ENCODE measurements at regions not wholly inside any gene's neighbourhood (a gene's known extent, or its start where the extent isn't known, plus 50 kb on each side); places are given as distances from the start of the nearest gene placed in this dataset.

DNA sequence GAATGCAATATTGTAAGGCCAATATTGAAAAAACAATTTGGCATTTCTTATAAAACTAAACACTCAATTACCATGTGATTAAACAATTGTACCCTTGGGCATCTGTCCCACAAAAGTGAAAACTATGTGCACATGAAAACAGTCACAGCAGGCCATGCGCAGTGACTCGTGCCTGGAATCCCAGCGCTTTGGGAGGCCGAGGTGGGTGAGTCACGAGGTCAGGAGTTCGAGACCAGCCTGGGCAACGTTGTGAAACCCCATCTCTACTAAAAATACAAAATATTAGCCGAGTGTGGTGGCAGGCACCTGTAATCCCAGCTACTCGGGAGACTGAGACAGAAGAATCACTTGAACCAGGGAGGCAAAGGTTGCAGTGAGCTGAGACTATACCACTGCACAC, 343.7 kb downstream of the DMRTA1 start:
- Mint-ChIP-seq H3K27ac (ENCODE audit: unreplicated experiment) (no peak overlapping the region), H3K4me1 (ENCODE audit: unreplicated experiment) (no peaks in the 10 kb centered on the region)

DNA sequence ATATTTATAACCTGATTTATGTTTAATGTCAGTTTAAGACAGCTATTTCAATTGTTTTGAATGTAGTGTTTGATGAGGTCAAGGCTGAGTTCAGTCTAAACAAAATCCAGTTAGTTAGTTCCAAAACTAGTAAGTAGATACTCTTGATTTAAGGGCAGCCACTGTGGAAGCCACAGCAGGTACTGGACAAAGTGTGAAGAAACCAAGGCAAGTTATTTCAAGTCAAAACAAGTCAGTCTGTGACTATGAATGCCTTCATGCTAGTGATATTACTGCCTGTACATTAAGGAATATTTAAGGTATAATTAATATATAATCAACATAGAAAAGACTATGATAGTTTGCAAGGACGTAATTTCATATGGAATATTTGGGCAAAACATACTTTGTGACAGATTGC, 362.3 kb downstream of the DMRTA1 start:
- no peaks in the 10 kb centered on the region for H3K27me3 Mint-ChIP-seq (ENCODE audit: unreplicated experiment)
- H3K9me3 Mint-ChIP-seq (ENCODE audit: unreplicated experiment) = no peaks in the 10 kb centered on the region
- no peak overlapping the region for H3K4me3 Mint-ChIP-seq (ENCODE audit: unreplicated experiment)
- no peak overlapping the region for H3K27ac Mint-ChIP-seq (ENCODE audit: unreplicated experiment)
- no peaks in the 10 kb centered on the region for H3K36me3 Mint-ChIP-seq (ENCODE audit: low read depth, unreplicated experiment)
- no peak for DNase-seq (ENCODE audit: low spot score)
- H3K4me1 Mint-ChIP-seq (ENCODE audit: unreplicated experiment) = no peaks in the 10 kb centered on the region
- TF ChIP-seq CTCF (IDR thresholded peaks at IDR 0.05; ENCODE audit: unreplicated experiment) = no peak

More for the DNA sequence above, 343.7 kb downstream of the DMRTA1 start:
- no peak for DNase-seq (ENCODE audit: low spot score)
- Mint-ChIP-seq H3K9me3 (ENCODE audit: unreplicated experiment) (no peaks in the 10 kb centered on the region), H3K36me3 (ENCODE audit: low read depth, unreplicated experiment) (no peaks in the 10 kb centered on the region), H3K27me3 (ENCODE audit: unreplicated experiment) (no peaks in the 10 kb centered on the region), H3K4me3 (ENCODE audit: unreplicated experiment) (no peak overlapping the region)
- no peak for TF ChIP-seq CTCF (IDR thresholded peaks at IDR 0.05; ENCODE audit: unreplicated experiment)

- Mint-ChIP-seq H3K4me1 (ENCODE audit: unreplicated experiment) (no peaks in the 10 kb centered on the region), H3K27me3 (ENCODE audit: unreplicated experiment) (no peaks in the 10 kb centered on the region), H3K4me3 (ENCODE audit: unreplicated experiment) (no peak overlapping the region), H3K27ac (ENCODE audit: unreplicated experiment) (no peak overlapping the region), H3K9me3 (ENCODE audit: unreplicated experiment) (no peaks in the 10 kb centered on the region), H3K36me3 (ENCODE audit: low read depth, unreplicated experiment) (no peaks in the 10 kb centered on the region)
- TF ChIP-seq CTCF (IDR thresholded peaks at IDR 0.05; ENCODE audit: unreplicated experiment) = no peak
- DNase-seq (ENCODE audit: low spot score) = no peak
Measured at GRCh38 chr9:22809371-22809770, 362.7 kb downstream of the DMRTA1 start.

- H3K4me3 Mint-ChIP-seq (ENCODE audit: unreplicated experiment) = no peak overlapping the region
- H3K9me3 Mint-ChIP-seq (ENCODE audit: unreplicated experiment) = no peaks in the 10 kb centered on the region
- H3K27ac Mint-ChIP-seq (ENCODE audit: unreplicated experiment) = no peak overlapping the region
- no peak for DNase-seq (ENCODE audit: low spot score)
- no peaks in the 10 kb centered on the region for H3K4me1 Mint-ChIP-seq (ENCODE audit: unreplicated experiment)
- no peaks in the 10 kb centered on the region for H3K36me3 Mint-ChIP-seq (ENCODE audit: low read depth, unreplicated experiment)
- peak; percentile 26 for TF ChIP-seq CTCF (IDR thresholded peaks at IDR 0.05; ENCODE audit: unreplicated experiment)
- H3K27me3 Mint-ChIP-seq (ENCODE audit: unreplicated experiment) = no peaks in the 10 kb centered on the region
Measured at GRCh38 chr9:22813529-22813928, 366.9 kb downstream of the DMRTA1 start.

GRCh38 chr9:22815246-22815645, 368.6 kb downstream of the DMRTA1 start:
- Mint-ChIP-seq H3K36me3 (ENCODE audit: low read depth, unreplicated experiment) (no peaks in the 10 kb centered on the region), H3K27me3 (ENCODE audit: unreplicated experiment) (no peaks in the 10 kb centered on the region), H3K4me1 (ENCODE audit: unreplicated experiment) (no peaks in the 10 kb centered on the region), H3K4me3 (ENCODE audit: unreplicated experiment) (no peak overlapping the region), H3K27ac (ENCODE audit: unreplicated experiment) (no peak overlapping the region), H3K9me3 (ENCODE audit: unreplicated experiment) (no peaks in the 10 kb centered on the region)
- TF ChIP-seq CTCF (IDR thresholded peaks at IDR 0.05; ENCODE audit: unreplicated experiment) = no peak
- DNase-seq (ENCODE audit: low spot score) = no peak

Data from endothelial cell (in vitro differentiated cells).